PC-3 (cell line): ENCODE measurements at regions not wholly inside any gene's neighbourhood (a gene's known extent, or its start where the extent isn't known, plus 50 kb on each side); places are given as distances from the start of the nearest gene placed in this dataset.
A peak's percentile ranks its signal among the peaks of the same experiment; 100 is the strongest.

Source experiments
- ATAC-seq: fragments of 200-7000 bp; cut with Tn5 transposase; 2 replicates; pipeline ENCODE4 v1.9.1; 2020; ENCODE audit warnings: mild to moderate bottlenecking, moderate library complexity
- BruUV-seq: library from RNA; stranded (reverse); fragments of 400-500 nt; replicated peaks from 2 replicates; lab custom pipeline; 2021; lab: Mats Ljungman, UMichigan
- CTCF ChIA-PET: fragments of 300-600 bp; sonication (Branson Sonifier 250); formaldehyde crosslinking; loops from one replicate; lab custom pipeline; 2022; ENCODE audit warnings: antibody characterized with exemption; lab: Charles Lee
- POLR2A ChIA-PET: fragments of 300-600 bp; sonication (Branson Sonifier 250); formaldehyde crosslinking; loops from one replicate; lab custom pipeline; 2022; ENCODE audit warnings: antibody characterized with exemption; ENCODE audit not compliant: unreplicated experiment; lab: Charles Lee
- DNase-seq: peaks from one replicate; pipeline ENCODE4 v3.0.0-alpha.2; 2015
- H2AFZ ChIP-seq: fragments of 300-600 bp; sonication (generic); 2 replicates; pipeline ENCODE4 v1.6.0; 2016; ENCODE audit warnings: antibody characterized with exemption, low read length
- H3F3A ChIP-seq: fragments of 300-600 bp; sonication (generic); one replicate; pipeline ENCODE4 v1.6.0; 2017; ENCODE audit warnings: antibody characterized with exemption, low read length, control low read depth, mild to moderate bottlenecking; ENCODE audit not compliant: unreplicated experiment
- H3K27ac ChIP-seq: fragments of 300-600 bp; sonication (generic); 2 replicates; pipeline ENCODE4 v1.5.1; 2016; ENCODE audit warnings: mild to moderate bottlenecking, low read length
- H3K27me3 ChIP-seq: fragments of 300-600 bp; sonication (generic); 2 replicates; pipeline ENCODE4 v1.6.1; 2016; ENCODE audit warnings: low read length, mixed read lengths
- H3K36me3 ChIP-seq: fragments of 300-600 bp; sonication (generic); 2 replicates; pipeline ENCODE4 v1.6.1; 2016; ENCODE audit warnings: low read depth, mixed run types, low read length, mixed read lengths
- H3K4me1 ChIP-seq: fragments of 300-600 bp; sonication (generic); 2 replicates; pipeline ENCODE4 v1.5.1; 2016; ENCODE audit warnings: low read length; ENCODE audit not compliant: insufficient read depth
- H3K4me2 ChIP-seq: fragments of 300-600 bp; sonication (generic); 2 replicates; pipeline ENCODE4 v1.6.0; 2016; ENCODE audit warnings: low read length
- H3K4me3 ChIP-seq: fragments of 300-600 bp; sonication (generic); 2 replicates; pipeline ENCODE4 v1.5.1; 2016; ENCODE audit warnings: mild to moderate bottlenecking, low read length, mixed read lengths
- H3K79me2 ChIP-seq: fragments of 300-600 bp; sonication (generic); 2 replicates; pipeline ENCODE4 v1.6.1; 2017; ENCODE audit warnings: low read length, mixed read lengths
- H3K9ac ChIP-seq: fragments of 300-600 bp; sonication (generic); 2 replicates; pipeline ENCODE4 v1.6.0; 2016; ENCODE audit warnings: mild to moderate bottlenecking, low read length
- H3K9me2 ChIP-seq: fragments of 300-600 bp; sonication (generic); replicated peaks from 2 replicates; pipeline ENCODE4 v1.6.1; 2016; ENCODE audit warnings: mixed run types, low read length, mixed read lengths
- H3K9me3 ChIP-seq: fragments of 300-600 bp; sonication (generic); 2 replicates; pipeline ENCODE4 v1.6.1; 2016; ENCODE audit warnings: low read length, mixed read lengths
- H4K20me1 ChIP-seq: fragments of 300-600 bp; sonication (generic); 2 replicates; pipeline ENCODE4 v1.6.1; 2016; ENCODE audit warnings: low read length, mixed read lengths
- EZH2 ChIP-seq: fragments of 300-600 bp; sonication (generic); IDR thresholded peaks from one replicate; pipeline ENCODE4 v1.6.1; 2017; ENCODE audit warnings: antibody characterized with exemption, mild to moderate bottlenecking, low read length; ENCODE audit not compliant: unreplicated experiment
- EZH2phosphoT487 ChIP-seq: fragments of 300-600 bp; sonication (generic); IDR thresholded peaks from 2 replicates; pipeline ENCODE4 v1.6.1; 2018; ENCODE audit warnings: mild to moderate bottlenecking, antibody characterized with exemption, low read length, borderline replicate concordance
- intact Hi-C: fragments of 100-400 bp; cut with micrococcal nuclease; formaldehyde crosslinking; loops from 2 replicates; pipeline ENCODE4 v1.9.0; 2023
- TF ChIP-seq, protein P1 (sequence below): fragments of 300-600 bp; sonication (generic); conservative IDR thresholded peaks from 2 replicates; pipeline ENCODE4 v1.5.1; 2017; ENCODE audit warnings: antibody characterized with exemption, low read depth, mild to moderate bottlenecking, low read length

DNA sequence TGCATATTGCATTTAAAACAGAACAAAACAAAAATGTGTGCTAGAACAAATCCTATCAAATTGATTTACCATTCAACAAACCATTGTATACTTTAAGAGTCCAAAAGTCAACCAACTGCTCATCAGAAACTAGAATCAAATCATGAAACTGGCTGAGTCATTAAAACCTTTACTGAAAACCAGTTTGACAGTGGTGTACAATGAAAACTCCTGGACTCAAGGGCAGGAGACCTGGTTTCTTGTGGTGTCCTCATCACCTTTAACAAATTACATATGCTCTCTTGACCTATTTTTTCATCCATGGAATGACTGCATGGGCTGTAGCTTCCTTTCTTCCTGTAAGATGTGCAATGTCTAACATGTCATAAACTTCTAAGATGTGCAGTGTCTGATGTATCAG is 315.3 kb upstream of the SLC30A5 start:
- DNase-seq (peak; percentile 3), ATAC-seq (no peak)
- no peaks in the 10 kb centered on the region for H3K36me3 ChIP-seq
- H3K4me2 ChIP-seq = no peak overlapping the region
- H4K20me1 ChIP-seq = no peaks in the 10 kb centered on the region
- H3K9me3 ChIP-seq = no peaks in the 10 kb centered on the region
- no peak overlapping the region for H3K9ac ChIP-seq
- no peaks in the 10 kb centered on the region for H3K4me1 ChIP-seq
- H3F3A ChIP-seq = no peaks in the 10 kb centered on the region
- intact Hi-C loops = no loop called here
- no peaks in the 10 kb centered on the region for H3K79me2 ChIP-seq
- H2AFZ ChIP-seq = no peak overlapping the region
- POLR2A ChIA-PET = no interaction called here
- no TSS peak for BruUV-seq
- H3K27ac ChIP-seq = no peak overlapping the region
- no peaks in the 10 kb centered on the region for H3K9me2 ChIP-seq
- TF ChIP-seq, protein P1, sequence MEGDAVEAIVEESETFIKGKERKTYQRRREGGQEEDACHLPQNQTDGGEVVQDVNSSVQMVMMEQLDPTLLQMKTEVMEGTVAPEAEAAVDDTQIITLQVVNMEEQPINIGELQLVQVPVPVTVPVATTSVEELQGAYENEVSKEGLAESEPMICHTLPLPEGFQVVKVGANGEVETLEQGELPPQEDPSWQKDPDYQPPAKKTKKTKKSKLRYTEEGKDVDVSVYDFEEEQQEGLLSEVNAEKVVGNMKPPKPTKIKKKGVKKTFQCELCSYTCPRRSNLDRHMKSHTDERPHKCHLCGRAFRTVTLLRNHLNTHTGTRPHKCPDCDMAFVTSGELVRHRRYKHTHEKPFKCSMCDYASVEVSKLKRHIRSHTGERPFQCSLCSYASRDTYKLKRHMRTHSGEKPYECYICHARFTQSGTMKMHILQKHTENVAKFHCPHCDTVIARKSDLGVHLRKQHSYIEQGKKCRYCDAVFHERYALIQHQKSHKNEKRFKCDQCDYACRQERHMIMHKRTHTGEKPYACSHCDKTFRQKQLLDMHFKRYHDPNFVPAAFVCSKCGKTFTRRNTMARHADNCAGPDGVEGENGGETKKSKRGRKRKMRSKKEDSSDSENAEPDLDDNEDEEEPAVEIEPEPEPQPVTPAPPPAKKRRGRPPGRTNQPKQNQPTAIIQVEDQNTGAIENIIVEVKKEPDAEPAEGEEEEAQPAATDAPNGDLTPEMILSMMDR = no peak
- TF ChIP-seq EZH2phosphoT487 (no peak), EZH2 (no peak)
- H3K27me3 ChIP-seq = no peaks in the 10 kb centered on the region
- CTCF ChIA-PET = no interaction called here
- H3K4me3 ChIP-seq = no peak overlapping the region

DNA sequence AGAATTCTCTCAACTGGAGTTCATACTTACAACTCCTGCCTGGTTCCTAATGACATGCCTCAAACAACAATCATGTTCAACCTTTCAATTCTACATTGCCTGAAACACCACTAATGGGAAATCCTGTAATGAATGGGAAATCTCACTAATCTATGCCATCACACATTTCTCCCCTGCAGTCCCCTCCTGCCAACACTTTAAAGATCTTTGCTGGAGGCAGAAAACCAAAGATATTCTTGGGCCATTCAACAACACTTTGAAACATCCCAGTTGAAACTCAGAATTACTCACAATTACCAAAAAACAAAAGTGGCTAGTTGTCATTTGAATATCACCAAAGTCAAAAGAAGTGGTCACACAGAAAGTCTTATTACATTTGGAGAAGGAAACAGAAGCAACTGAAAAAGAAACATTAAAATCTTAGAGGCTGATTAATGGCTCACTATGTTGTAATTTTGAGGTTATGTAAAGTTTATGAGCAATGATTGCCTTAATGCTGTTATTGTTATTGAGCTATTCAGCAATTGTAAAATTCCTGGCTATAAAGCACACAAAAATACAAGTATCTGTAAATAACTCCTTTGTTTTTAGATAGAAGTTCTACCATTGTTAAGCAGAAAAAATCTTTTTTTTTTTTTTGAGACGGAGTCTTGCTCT is 313.4 kb upstream of the SLC30A5 start:
- ChIA-PET POLR2A (no interaction called here), CTCF (no interaction called here)
- no peak overlapping the region for H3K4me3 ChIP-seq
- no peaks in the 10 kb centered on the region for H3K4me1 ChIP-seq
- no TSS peak for BruUV-seq
- H3K36me3 ChIP-seq = no peaks in the 10 kb centered on the region
- H2AFZ ChIP-seq = no peak overlapping the region
- intact Hi-C loops = no loop called here
- H3K9me2 ChIP-seq = no peaks in the 10 kb centered on the region
- no peaks in the 10 kb centered on the region for H4K20me1 ChIP-seq
- ATAC-seq = no peak
- H3K79me2 ChIP-seq = no peaks in the 10 kb centered on the region
- H3K9ac ChIP-seq = no peak overlapping the region
- H3K27ac ChIP-seq = no peak overlapping the region
- no peak overlapping the region for H3K4me2 ChIP-seq
- TF ChIP-seq EZH2phosphoT487 (no peak), EZH2 (no peak)
- TF ChIP-seq, protein P1 = no peak
- no peaks in the 10 kb centered on the region for H3F3A ChIP-seq
- no peaks in the 10 kb centered on the region for H3K9me3 ChIP-seq
- no peak for DNase-seq
- H3K27me3 ChIP-seq = no peaks in the 10 kb centered on the region

DNA sequence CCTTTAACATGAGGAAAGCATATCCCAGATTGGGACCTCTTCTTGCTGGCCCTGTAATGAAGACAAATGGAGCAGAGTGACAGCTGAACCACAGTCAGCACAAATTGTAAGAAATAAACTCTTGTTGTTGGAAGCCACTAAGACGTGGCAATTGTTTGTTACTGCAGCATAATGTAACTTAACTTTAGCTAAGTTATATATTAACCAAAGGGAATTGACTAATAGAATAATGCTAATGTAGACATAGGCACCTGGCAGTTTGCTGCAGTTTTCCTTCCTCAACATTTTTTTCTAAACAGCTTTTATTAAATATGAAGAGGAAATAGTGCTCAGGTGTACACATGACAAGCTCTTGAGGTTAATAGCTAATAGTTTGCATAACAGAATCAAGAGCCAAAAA is 300.7 kb upstream of the SLC30A5 start:
- no peaks in the 10 kb centered on the region for H3K4me1 ChIP-seq
- ChIA-PET CTCF (interaction anchor here (0.6 kb wide), 1 partner anchor 584 kb away, joined by 5 read pairs; no protein-coding TSS in a partner anchor), POLR2A (no interaction called here)
- no TSS peak for BruUV-seq
- no peaks in the 10 kb centered on the region for H3K9me2 ChIP-seq
- H3F3A ChIP-seq = no peaks in the 10 kb centered on the region
- no peak overlapping the region for H3K4me3 ChIP-seq
- no peaks in the 10 kb centered on the region for H3K36me3 ChIP-seq
- H3K4me2 ChIP-seq = no peak overlapping the region
- H3K79me2 ChIP-seq = no peaks in the 10 kb centered on the region
- no peaks in the 10 kb centered on the region for H3K9me3 ChIP-seq
- H3K27ac ChIP-seq = no peak overlapping the region
- H3K9ac ChIP-seq = no peak overlapping the region
- DNase-seq (no peak), ATAC-seq (no peak)
- intact Hi-C loops = no loop called here
- TF ChIP-seq EZH2phosphoT487 (no peak), EZH2 (no peak)
- TF ChIP-seq, protein P1 = no peak
- no peak overlapping the region for H2AFZ ChIP-seq
- H4K20me1 ChIP-seq = no peaks in the 10 kb centered on the region
- H3K27me3 ChIP-seq = no peaks in the 10 kb centered on the region
